ENCODE measurements at regions not wholly inside any gene's neighbourhood (a gene's known extent, or its start where the extent isn't known, plus 50 kb on each side); places are given as distances from the start of the nearest gene placed in this dataset.

DNA sequence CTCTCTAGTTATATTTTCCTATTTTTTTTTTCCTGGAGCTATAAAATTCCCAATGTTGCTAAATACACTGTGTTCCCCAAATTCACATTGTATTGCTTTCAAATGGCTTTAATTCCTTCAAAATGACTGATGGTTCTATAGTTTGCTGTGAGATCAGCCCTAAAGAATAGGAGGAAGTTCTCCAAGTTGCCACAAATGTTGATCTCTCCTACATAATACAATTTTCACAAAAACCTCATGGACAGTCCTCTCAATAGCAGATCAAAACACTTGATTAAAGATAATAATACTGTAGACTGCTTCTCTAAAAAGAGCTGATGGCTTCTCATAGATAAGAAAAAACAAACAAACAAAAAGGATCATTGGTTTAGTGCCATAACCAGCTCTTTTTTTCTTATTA lies 97.8 kb upstream of the CAV2 start:
- TF ChIP-seq POLR2A (IDR thresholded peaks at IDR 0.05) = no peak
- TF ChIP-seq, protein P1, sequence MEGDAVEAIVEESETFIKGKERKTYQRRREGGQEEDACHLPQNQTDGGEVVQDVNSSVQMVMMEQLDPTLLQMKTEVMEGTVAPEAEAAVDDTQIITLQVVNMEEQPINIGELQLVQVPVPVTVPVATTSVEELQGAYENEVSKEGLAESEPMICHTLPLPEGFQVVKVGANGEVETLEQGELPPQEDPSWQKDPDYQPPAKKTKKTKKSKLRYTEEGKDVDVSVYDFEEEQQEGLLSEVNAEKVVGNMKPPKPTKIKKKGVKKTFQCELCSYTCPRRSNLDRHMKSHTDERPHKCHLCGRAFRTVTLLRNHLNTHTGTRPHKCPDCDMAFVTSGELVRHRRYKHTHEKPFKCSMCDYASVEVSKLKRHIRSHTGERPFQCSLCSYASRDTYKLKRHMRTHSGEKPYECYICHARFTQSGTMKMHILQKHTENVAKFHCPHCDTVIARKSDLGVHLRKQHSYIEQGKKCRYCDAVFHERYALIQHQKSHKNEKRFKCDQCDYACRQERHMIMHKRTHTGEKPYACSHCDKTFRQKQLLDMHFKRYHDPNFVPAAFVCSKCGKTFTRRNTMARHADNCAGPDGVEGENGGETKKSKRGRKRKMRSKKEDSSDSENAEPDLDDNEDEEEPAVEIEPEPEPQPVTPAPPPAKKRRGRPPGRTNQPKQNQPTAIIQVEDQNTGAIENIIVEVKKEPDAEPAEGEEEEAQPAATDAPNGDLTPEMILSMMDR (IDR thresholded peaks at IDR 0.05) = no peak
